ENCODE measurements at regions not wholly inside any gene's neighbourhood (a gene's known extent, or its start where the extent isn't known, plus 50 kb on each side); places are given as distances from the start of the nearest gene placed in this dataset.

- TF ChIP-seq EZH2 (IDR thresholded peaks at IDR 0.05) = no peak
- no peak for TF ChIP-seq ELF1 (IDR thresholded peaks at IDR 0.05; ENCODE audit: borderline replicate concordance, low read depth)
- no peak for TF ChIP-seq SP1 (IDR thresholded peaks at IDR 0.05; ENCODE audit: low read depth)
- TF ChIP-seq EZH2phosphoT487 (IDR thresholded peaks at IDR 0.05; ENCODE audit: borderline replicate concordance) = no peak
- no peak for TF ChIP-seq JUND (IDR thresholded peaks at IDR 0.05)
- TF ChIP-seq ZBTB33 (IDR thresholded peaks at IDR 0.05; ENCODE audit: extremely low read depth, insufficient replicate concordance, low read length) = no peak
- TF ChIP-seq EGR1 (IDR thresholded peaks at IDR 0.05; ENCODE audit: low read depth) = no peak
- TF ChIP-seq, protein P1, sequence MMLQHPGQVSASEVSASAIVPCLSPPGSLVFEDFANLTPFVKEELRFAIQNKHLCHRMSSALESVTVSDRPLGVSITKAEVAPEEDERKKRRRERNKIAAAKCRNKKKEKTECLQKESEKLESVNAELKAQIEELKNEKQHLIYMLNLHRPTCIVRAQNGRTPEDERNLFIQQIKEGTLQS (IDR thresholded peaks at IDR 0.05) = no peak
- TF ChIP-seq CBX3 (IDR thresholded peaks at IDR 0.05; ENCODE audit: low read depth) = no peak
- TF ChIP-seq CTCF (IDR thresholded peaks at IDR 0.05 in 2 of 3, conservative IDR thresholded peaks at IDR 0.05 in 1 of 3; ENCODE audit: borderline replicate concordance in 1 of 3, insufficient read depth in 1 of 3, low read depth in 2 of 3, low read length in 2 of 3) = no peak
- no peak for TF ChIP-seq ZFX (IDR thresholded peaks at IDR 0.05)
- no peak for TF ChIP-seq SRF (IDR thresholded peaks at IDR 0.05; ENCODE audit: low read depth)
- no peak for TF ChIP-seq SIN3A (IDR thresholded peaks at IDR 0.05; ENCODE audit: low read depth)
- no peak for TF ChIP-seq ZNF274 (IDR thresholded peaks at IDR 0.05; ENCODE audit: low read depth, low read length)
- BruUV-seq (replicated peaks) = no TSS peak
- Histone ChIP-seq H3K4me1 (ENCODE audit: control insufficient read depth in 1 of 2, insufficient read depth in 2 of 2, low read length in 2 of 2) (no peaks in the 10 kb centered on the region), H3K27ac (ENCODE audit: low read depth, low read length) (no peak overlapping the region), H3K9me2 (ENCODE audit: insufficient read depth) (no peaks in the 10 kb centered on the region), H3K27me3 (ENCODE audit: insufficient read depth, low read length) (0 out of 2 replicates have a peak, but pooled peaks cover 4% of the 10 kb centered on the region), H3K4me2 (ENCODE audit: low read length) (no peak overlapping the region), H3K79me2 (ENCODE audit: insufficient read depth, low read length) (no peaks in the 10 kb centered on the region), H3K36me3 (ENCODE audit: control insufficient read depth in 1 of 2, insufficient read depth in 2 of 2, low read length in 2 of 2) (no peaks in the 10 kb centered on the region), H2AFZ (ENCODE audit: low read depth, low read length, poor library complexity, severe bottlenecking) (no peak overlapping the region), H3K9me3 (ENCODE audit: control insufficient read depth in 1 of 2, insufficient read depth in 1 of 2, low read depth in 1 of 2, low read length in 2 of 2) (no peaks in the 10 kb centered on the region), H3K4me3 (replicated peaks in 1 of 2; ENCODE audit: low read depth in 1 of 2, low read length in 2 of 2) (no peak overlapping the region), H3K9ac (ENCODE audit: low read length) (no peak overlapping the region), H4K20me1 (ENCODE audit: insufficient read depth) (no peaks in the 10 kb centered on the region; the same call in 1 of the 2 replicates)
- DNase-seq (ENCODE audit: low read depth, low spot score) = no peak
- ChIA-PET CTCF (no interaction called here), POLR2A (no interaction called here), RAD21 (ENCODE audit: low non-redundant PET in 1 of 2, low total read pairs in 2 of 2, uncharacterized antibody in 2 of 2, unreplicated experiment in 2 of 2) (no interaction called here)
- no peak for ATAC-seq
- intact Hi-C loops (cut with micrococcal nuclease) = no loop called here
Measured at GRCh38 chr2:164335128-164335527, 286.2 kb downstream of the GRB14 start.
